ENCODE measurements at regions not wholly inside any gene's neighbourhood (a gene's known extent, or its start where the extent isn't known, plus 50 kb on each side); places are given as distances from the start of the nearest gene placed in this dataset.

DNA sequence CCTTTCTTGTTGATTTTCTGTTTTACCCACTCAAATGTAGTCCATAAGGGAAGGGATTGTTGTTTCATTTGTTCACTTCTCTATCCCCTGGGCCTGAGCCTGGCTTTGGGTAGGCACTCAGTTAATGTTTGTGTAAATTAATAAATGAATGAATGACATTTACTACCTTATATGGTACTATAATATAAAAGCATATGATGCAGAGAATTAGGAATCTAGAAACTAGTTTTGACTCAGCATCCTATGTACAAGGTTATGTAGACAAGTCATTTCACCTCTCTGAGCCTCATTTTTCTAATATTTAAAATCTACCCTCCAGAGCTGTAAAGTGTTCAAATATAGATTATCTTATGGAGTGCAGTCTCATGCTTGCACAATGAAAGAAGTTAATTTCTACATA is 68.9 kb upstream of the S1PR1 start:
- TF ChIP-seq, protein P1, sequence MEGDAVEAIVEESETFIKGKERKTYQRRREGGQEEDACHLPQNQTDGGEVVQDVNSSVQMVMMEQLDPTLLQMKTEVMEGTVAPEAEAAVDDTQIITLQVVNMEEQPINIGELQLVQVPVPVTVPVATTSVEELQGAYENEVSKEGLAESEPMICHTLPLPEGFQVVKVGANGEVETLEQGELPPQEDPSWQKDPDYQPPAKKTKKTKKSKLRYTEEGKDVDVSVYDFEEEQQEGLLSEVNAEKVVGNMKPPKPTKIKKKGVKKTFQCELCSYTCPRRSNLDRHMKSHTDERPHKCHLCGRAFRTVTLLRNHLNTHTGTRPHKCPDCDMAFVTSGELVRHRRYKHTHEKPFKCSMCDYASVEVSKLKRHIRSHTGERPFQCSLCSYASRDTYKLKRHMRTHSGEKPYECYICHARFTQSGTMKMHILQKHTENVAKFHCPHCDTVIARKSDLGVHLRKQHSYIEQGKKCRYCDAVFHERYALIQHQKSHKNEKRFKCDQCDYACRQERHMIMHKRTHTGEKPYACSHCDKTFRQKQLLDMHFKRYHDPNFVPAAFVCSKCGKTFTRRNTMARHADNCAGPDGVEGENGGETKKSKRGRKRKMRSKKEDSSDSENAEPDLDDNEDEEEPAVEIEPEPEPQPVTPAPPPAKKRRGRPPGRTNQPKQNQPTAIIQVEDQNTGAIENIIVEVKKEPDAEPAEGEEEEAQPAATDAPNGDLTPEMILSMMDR (conservative IDR thresholded peaks at IDR 0.05 in 1 of 2, IDR thresholded peaks at IDR 0.05 in 1 of 2; ENCODE audit: low read depth in 1 of 2, low read length in 2 of 2), result no peak
- TF ChIP-seq EZH2 (IDR thresholded peaks at IDR 0.05; ENCODE audit: low read length, missing control alignments), result no peak
